ENCODE measurements at regions not wholly inside any gene's neighbourhood (a gene's known extent, or its start where the extent isn't known, plus 50 kb on each side); places are given as distances from the start of the nearest gene placed in this dataset.

GRCh38 chr5:27091858-27092257 lies 53.5 kb upstream of the CDH9 start:
- no peak for TF ChIP-seq PATZ1 (CRISPR knock-in tag; IDR thresholded peaks at IDR 0.05; ENCODE audit: borderline replicate concordance)
- no peak for TF ChIP-seq TCF4 (CRISPR knock-in tag; IDR thresholded peaks at IDR 0.05; ENCODE audit: borderline replicate concordance)
- TF ChIP-seq ISL1 (CRISPR knock-in tag; IDR thresholded peaks at IDR 0.05) = no peak
- TF ChIP-seq POU6F1 (CRISPR knock-in tag; IDR thresholded peaks at IDR 0.05; ENCODE audit: borderline replicate concordance, low read depth) = no peak
- no peak for TF ChIP-seq ZFP30 (CRISPR knock-in tag; IDR thresholded peaks at IDR 0.05)
- TF ChIP-seq CREB5 (CRISPR knock-in tag; IDR thresholded peaks at IDR 0.05; ENCODE audit: low read depth) = no peak
- TF ChIP-seq SNAI2 (CRISPR knock-in tag; IDR thresholded peaks at IDR 0.05) = no peak
- TF ChIP-seq CSRNP3 (CRISPR knock-in tag; IDR thresholded peaks at IDR 0.05) = no peak
- TF ChIP-seq ZFP3 (CRISPR knock-in tag; IDR thresholded peaks at IDR 0.05) = no peak

All from SK-N-SH treated with all-trans-retinoic acid at 6 μM for 48 hours (cell line).